HEK293 (cell line): ENCODE measurements at regions not wholly inside any gene's neighbourhood (a gene's known extent, or its start where the extent isn't known, plus 50 kb on each side); places are given as distances from the start of the nearest gene placed in this dataset.

Experiments
- CTCF ChIA-PET: fragments of 350-600 bp; formaldehyde crosslinking; extraction: SDS; loops from one replicate; lab custom pipeline; 2021; ENCODE audit warnings: antibody characterized with exemption; lab: Yijun Ruan, JAX
- POLR2A ChIA-PET: fragments of 300-600 bp; formaldehyde crosslinking; extraction: SDS; loops from one replicate; lab custom pipeline; 2020; ENCODE audit warnings: antibody characterized with exemption, inconsistent platforms; lab: Yijun Ruan, JAX
- H3K27ac ChIP-seq: fragments of 200-500 bp; sonication (Bioruptor generic); 2 replicates; pipeline ENCODE4 v1.5.1; 2014; ENCODE audit warnings: low read depth, low read length, control low read depth, inconsistent platforms; ENCODE audit errors: extremely low read depth
- H3K36me3 ChIP-seq, 2 experiments: fragments of 200-500 bp in 1 of 2; sonication (Bioruptor generic) in 1 of 2; 1 replicate in 1 of 2; 2 replicates in 1 of 2; pipeline ENCODE4 v1.5.1; 2014 to 2017; ENCODE audit warnings: inconsistent platforms in 2 of 2, low read length in 2 of 2; ENCODE audit not compliant: control insufficient read depth in 2 of 2, insufficient read depth in 1 of 2
- H3K4me1 ChIP-seq: fragments of 200-500 bp; sonication (Bioruptor generic); 2 replicates; pipeline ENCODE4 v1.5.1; 2014; ENCODE audit warnings: mild to moderate bottlenecking, low read length, inconsistent platforms; ENCODE audit not compliant: control insufficient read depth, insufficient read depth
- H3K4me3 ChIP-seq: 2 replicates; pipeline ENCODE4 v1.5.1; 2011; ENCODE audit warnings: low read depth, mild to moderate bottlenecking, control low read depth, low read length, moderate library complexity
- H3K9me3 ChIP-seq: fragments of 200-500 bp; sonication (Bioruptor generic); 2 replicates; pipeline ENCODE4 v1.5.1; 2014; ENCODE audit warnings: low read depth, low read length, inconsistent platforms; ENCODE audit not compliant: control insufficient read depth, insufficient read depth
- KLF7 ChIP-seq: fragments of 450-650 bp; formaldehyde crosslinking; IDR thresholded peaks from 2 replicates; pipeline ENCODE4 v1.5.1; 2016; ENCODE audit warnings: missing biosample characterization, missing genetic modification characterization, borderline replicate concordance
- MEIS1 ChIP-seq: sonication (generic); formaldehyde crosslinking; IDR thresholded peaks from 2 replicates; pipeline ENCODE4 v1.8.1; 2022; ENCODE audit warnings: missing genetic modification reagents, mild to moderate bottlenecking, borderline replicate concordance
- REPIN1 ChIP-seq: fragments of 450-650 bp; formaldehyde crosslinking; IDR thresholded peaks from 2 replicates; pipeline ENCODE4 v1.5.1; 2017; ENCODE audit warnings: missing biosample characterization, missing genetic modification characterization, low read depth
- SCRT2 ChIP-seq: fragments of 450-650 bp; formaldehyde crosslinking; IDR thresholded peaks from 2 replicates; pipeline ENCODE4 v1.5.1; 2016; ENCODE audit warnings: missing biosample characterization, missing genetic modification characterization
- ZBTB1 ChIP-seq: fragments of 450-650 bp; formaldehyde crosslinking; IDR thresholded peaks from 2 replicates; pipeline ENCODE4 v1.5.1; 2016; ENCODE audit warnings: missing biosample characterization, missing genetic modification characterization
- ZBTB21 ChIP-seq: fragments of 450-650 bp; formaldehyde crosslinking; IDR thresholded peaks from 2 replicates; pipeline ENCODE4 v1.5.1; 2017; ENCODE audit warnings: missing biosample characterization, missing genetic modification characterization
- ZBTB48 ChIP-seq: fragments of 450-650 bp; formaldehyde crosslinking; IDR thresholded peaks from 2 replicates; pipeline ENCODE4 v1.5.1; 2016; ENCODE audit warnings: missing biosample characterization, missing genetic modification characterization
- ZNF132 ChIP-seq: fragments of 450-650 bp; formaldehyde crosslinking; IDR thresholded peaks from 2 replicates; pipeline ENCODE4 v1.5.1; 2017; ENCODE audit warnings: missing biosample characterization, missing genetic modification characterization, borderline replicate concordance
- ZNF146 ChIP-seq: fragments of 450-650 bp; formaldehyde crosslinking; IDR thresholded peaks from 2 replicates; pipeline ENCODE4 v1.5.1; 2016; ENCODE audit warnings: missing biosample characterization, missing genetic modification characterization
- ZNF175 ChIP-seq: fragments of 450-650 bp; formaldehyde crosslinking; IDR thresholded peaks from 2 replicates; pipeline ENCODE4 v1.5.1; 2016; ENCODE audit warnings: missing biosample characterization, missing genetic modification characterization
- ZNF214 ChIP-seq: fragments of 450-650 bp; formaldehyde crosslinking; IDR thresholded peaks from 2 replicates; pipeline ENCODE4 v1.5.1; 2017; ENCODE audit warnings: missing biosample characterization, mild to moderate bottlenecking, missing genetic modification characterization, borderline replicate concordance
- ZNF221 ChIP-seq: fragments of 450-650 bp; formaldehyde crosslinking; IDR thresholded peaks from 2 replicates; pipeline ENCODE4 v1.5.1; 2017; ENCODE audit warnings: missing biosample characterization, missing genetic modification characterization, borderline replicate concordance
- ZNF335 ChIP-seq: fragments of 450-650 bp; formaldehyde crosslinking; conservative IDR thresholded peaks from 2 replicates; pipeline ENCODE4 v1.5.1; 2016; ENCODE audit warnings: missing biosample characterization, missing genetic modification characterization
- ZNF391 ChIP-seq: fragments of 450-650 bp; formaldehyde crosslinking; IDR thresholded peaks from 2 replicates; pipeline ENCODE4 v1.5.1; 2016; ENCODE audit warnings: low read depth, missing biosample characterization, missing genetic modification characterization, borderline replicate concordance
- ZNF514 ChIP-seq: fragments of 450-650 bp; formaldehyde crosslinking; IDR thresholded peaks from 2 replicates; pipeline ENCODE4 v1.5.1; 2016; ENCODE audit warnings: missing biosample characterization, missing genetic modification characterization
- ZNF558 ChIP-seq: fragments of 450-650 bp; formaldehyde crosslinking; IDR thresholded peaks from 2 replicates; pipeline ENCODE4 v1.5.1; 2016; ENCODE audit warnings: missing biosample characterization, missing genetic modification characterization
- ZSCAN16 ChIP-seq: fragments of 450-650 bp; formaldehyde crosslinking; IDR thresholded peaks from 2 replicates; pipeline ENCODE4 v1.5.1; 2016; ENCODE audit warnings: missing biosample characterization, missing genetic modification characterization
- TF ChIP-seq, protein P1 (sequence below): fragments of 450-650 bp; formaldehyde crosslinking; IDR thresholded peaks from 2 replicates; pipeline ENCODE4 v1.5.1; 2016; ENCODE audit warnings: missing biosample characterization, missing genetic modification characterization, low read depth
- TF ChIP-seq, protein P2 (sequence below): fragments of 450-650 bp; formaldehyde crosslinking; IDR thresholded peaks from 2 replicates; pipeline ENCODE4 v1.5.1; 2017; ENCODE audit warnings: missing biosample characterization, missing genetic modification characterization
- TF ChIP-seq, protein P3 (sequence below): fragments of 450-650 bp; formaldehyde crosslinking; IDR thresholded peaks from 2 replicates; pipeline ENCODE4 v1.5.1; 2016; ENCODE audit warnings: missing biosample characterization, missing genetic modification characterization
- TF ChIP-seq, protein P4 (sequence below): fragments of 450-650 bp; formaldehyde crosslinking; conservative IDR thresholded peaks from 2 replicates; pipeline ENCODE4 v1.5.1; 2016; ENCODE audit warnings: low read depth, missing biosample characterization, missing genetic modification characterization
- TF ChIP-seq, protein P5 (sequence below): fragments of 450-650 bp; formaldehyde crosslinking; IDR thresholded peaks from 2 replicates; pipeline ENCODE4 v1.5.1; 2016; ENCODE audit warnings: missing biosample characterization, missing genetic modification characterization

DNA sequence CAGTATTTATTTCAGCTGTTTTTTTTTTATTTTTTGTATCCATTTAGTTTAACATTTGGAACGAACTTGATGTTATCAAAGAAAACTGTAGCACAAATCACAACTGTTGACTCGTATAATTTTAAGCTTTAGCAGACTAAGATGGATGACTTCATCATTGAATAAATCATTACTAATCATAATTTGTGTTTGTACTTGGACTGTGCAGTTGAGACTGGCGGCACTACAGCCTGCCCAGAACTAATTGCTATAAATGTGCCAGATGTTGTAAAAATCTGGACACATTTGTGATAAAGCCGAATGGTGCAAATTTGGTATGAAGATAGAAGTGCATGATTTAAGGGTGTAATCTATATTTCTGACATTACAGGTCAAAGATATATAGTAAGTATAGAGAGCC is 897.7 kb upstream of the CDH8 start:
- CTCF ChIA-PET: no interaction called here
- H3K27ac ChIP-seq: no peak overlapping the region
- H3K4me1 ChIP-seq: no peaks in the 10 kb centered on the region
- no peaks in the 10 kb centered on the region for H3K9me3 ChIP-seq
- TF ChIP-seq ZNF146 (tag by site-specific recombination) (no peak), ZNF221 (tag by site-specific recombination) (no peak), ZSCAN16 (tag by site-specific recombination) (no peak), ZBTB21 (tag by site-specific recombination) (no peak), ZNF391 (tag by site-specific recombination) (no peak), SCRT2 (tag by site-specific recombination) (no peak), ZNF335 (no peak), ZBTB1 (tag by site-specific recombination) (no peak)
- TF ChIP-seq, protein P1, sequence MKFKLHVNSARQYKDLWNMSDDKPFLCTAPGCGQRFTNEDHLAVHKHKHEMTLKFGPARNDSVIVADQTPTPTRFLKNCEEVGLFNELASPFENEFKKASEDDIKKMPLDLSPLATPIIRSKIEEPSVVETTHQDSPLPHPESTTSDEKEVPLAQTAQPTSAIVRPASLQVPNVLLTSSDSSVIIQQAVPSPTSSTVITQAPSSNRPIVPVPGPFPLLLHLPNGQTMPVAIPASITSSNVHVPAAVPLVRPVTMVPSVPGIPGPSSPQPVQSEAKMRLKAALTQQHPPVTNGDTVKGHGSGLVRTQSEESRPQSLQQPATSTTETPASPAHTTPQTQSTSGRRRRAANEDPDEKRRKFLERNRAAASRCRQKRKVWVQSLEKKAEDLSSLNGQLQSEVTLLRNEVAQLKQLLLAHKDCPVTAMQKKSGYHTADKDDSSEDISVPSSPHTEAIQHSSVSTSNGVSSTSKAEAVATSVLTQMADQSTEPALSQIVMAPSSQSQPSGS (tag by site-specific recombination): no peak
- TF ChIP-seq, protein P2, sequence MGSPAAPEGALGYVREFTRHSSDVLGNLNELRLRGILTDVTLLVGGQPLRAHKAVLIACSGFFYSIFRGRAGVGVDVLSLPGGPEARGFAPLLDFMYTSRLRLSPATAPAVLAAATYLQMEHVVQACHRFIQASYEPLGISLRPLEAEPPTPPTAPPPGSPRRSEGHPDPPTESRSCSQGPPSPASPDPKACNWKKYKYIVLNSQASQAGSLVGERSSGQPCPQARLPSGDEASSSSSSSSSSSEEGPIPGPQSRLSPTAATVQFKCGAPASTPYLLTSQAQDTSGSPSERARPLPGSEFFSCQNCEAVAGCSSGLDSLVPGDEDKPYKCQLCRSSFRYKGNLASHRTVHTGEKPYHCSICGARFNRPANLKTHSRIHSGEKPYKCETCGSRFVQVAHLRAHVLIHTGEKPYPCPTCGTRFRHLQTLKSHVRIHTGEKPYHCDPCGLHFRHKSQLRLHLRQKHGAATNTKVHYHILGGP (tag by site-specific recombination): no peak
- TF ChIP-seq, protein P3, sequence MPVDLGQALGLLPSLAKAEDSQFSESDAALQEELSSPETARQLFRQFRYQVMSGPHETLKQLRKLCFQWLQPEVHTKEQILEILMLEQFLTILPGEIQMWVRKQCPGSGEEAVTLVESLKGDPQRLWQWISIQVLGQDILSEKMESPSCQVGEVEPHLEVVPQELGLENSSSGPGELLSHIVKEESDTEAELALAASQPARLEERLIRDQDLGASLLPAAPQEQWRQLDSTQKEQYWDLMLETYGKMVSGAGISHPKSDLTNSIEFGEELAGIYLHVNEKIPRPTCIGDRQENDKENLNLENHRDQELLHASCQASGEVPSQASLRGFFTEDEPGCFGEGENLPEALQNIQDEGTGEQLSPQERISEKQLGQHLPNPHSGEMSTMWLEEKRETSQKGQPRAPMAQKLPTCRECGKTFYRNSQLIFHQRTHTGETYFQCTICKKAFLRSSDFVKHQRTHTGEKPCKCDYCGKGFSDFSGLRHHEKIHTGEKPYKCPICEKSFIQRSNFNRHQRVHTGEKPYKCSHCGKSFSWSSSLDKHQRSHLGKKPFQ (tag by site-specific recombination): no peak
- TF ChIP-seq, protein P4, sequence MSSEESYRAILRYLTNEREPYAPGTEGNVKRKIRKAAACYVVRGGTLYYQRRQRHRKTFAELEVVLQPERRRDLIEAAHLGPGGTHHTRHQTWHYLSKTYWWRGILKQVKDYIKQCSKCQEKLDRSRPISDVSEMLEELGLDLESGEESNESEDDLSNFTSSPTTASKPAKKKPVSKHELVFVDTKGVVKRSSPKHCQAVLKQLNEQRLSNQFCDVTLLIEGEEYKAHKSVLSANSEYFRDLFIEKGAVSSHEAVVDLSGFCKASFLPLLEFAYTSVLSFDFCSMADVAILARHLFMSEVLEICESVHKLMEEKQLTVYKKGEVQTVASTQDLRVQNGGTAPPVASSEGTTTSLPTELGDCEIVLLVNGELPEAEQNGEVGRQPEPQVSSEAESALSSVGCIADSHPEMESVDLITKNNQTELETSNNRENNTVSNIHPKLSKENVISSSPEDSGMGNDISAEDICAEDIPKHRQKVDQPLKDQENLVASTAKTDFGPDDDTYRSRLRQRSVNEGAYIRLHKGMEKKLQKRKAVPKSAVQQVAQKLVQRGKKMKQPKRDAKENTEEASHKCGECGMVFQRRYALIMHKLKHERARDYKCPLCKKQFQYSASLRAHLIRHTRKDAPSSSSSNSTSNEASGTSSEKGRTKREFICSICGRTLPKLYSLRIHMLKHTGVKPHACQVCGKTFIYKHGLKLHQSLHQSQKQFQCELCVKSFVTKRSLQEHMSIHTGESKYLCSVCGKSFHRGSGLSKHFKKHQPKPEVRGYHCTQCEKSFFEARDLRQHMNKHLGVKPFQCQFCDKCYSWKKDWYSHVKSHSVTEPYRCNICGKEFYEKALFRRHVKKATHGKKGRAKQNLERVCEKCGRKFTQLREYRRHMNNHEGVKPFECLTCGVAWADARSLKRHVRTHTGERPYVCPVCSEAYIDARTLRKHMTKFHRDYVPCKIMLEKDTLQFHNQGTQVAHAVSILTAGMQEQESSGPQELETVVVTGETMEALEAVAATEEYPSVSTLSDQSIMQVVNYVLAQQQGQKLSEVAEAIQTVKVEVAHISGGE: no peak
- H3K4me3 ChIP-seq: no peak overlapping the region
- no peaks in the 10 kb centered on the region for H3K36me3 ChIP-seq
- POLR2A ChIA-PET: no interaction called here

DNA sequence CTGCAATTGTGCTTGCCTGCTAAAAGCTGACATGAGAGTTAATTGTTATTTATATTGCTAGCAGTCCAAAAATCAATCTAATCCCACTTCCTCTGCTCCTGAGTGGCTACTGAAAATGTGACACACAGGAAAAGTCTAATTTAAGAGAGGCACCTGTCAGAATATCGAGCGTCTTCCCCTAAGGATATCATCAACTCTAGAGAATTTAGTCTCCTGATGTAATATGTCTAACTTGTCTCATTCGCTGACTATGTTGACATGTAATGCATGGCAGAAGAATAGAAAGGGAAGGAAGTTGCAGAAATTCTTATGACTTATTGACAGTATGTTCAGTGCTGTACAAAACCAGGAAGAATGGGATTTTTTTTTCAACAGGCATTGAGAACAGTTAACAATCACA is 893.4 kb upstream of the CDH8 start:
- no peak overlapping the region for H3K27ac ChIP-seq
- no peaks in the 10 kb centered on the region for H3K4me1 ChIP-seq
- CTCF ChIA-PET: no interaction called here
- no peaks in the 10 kb centered on the region for H3K9me3 ChIP-seq
- no peak overlapping the region for H3K4me3 ChIP-seq
- POLR2A ChIA-PET: no interaction called here
- no peaks in the 10 kb centered on the region for H3K36me3 ChIP-seq
- no peak for TF ChIP-seq ZNF132 (tag by site-specific recombination)
- no peak for TF ChIP-seq ZBTB48 (tag by site-specific recombination)
- TF ChIP-seq ZNF175 (tag by site-specific recombination): no peak
- no peak for TF ChIP-seq KLF7 (tag by site-specific recombination)
- no peak for TF ChIP-seq ZNF214 (tag by site-specific recombination)
- TF ChIP-seq, protein P5, sequence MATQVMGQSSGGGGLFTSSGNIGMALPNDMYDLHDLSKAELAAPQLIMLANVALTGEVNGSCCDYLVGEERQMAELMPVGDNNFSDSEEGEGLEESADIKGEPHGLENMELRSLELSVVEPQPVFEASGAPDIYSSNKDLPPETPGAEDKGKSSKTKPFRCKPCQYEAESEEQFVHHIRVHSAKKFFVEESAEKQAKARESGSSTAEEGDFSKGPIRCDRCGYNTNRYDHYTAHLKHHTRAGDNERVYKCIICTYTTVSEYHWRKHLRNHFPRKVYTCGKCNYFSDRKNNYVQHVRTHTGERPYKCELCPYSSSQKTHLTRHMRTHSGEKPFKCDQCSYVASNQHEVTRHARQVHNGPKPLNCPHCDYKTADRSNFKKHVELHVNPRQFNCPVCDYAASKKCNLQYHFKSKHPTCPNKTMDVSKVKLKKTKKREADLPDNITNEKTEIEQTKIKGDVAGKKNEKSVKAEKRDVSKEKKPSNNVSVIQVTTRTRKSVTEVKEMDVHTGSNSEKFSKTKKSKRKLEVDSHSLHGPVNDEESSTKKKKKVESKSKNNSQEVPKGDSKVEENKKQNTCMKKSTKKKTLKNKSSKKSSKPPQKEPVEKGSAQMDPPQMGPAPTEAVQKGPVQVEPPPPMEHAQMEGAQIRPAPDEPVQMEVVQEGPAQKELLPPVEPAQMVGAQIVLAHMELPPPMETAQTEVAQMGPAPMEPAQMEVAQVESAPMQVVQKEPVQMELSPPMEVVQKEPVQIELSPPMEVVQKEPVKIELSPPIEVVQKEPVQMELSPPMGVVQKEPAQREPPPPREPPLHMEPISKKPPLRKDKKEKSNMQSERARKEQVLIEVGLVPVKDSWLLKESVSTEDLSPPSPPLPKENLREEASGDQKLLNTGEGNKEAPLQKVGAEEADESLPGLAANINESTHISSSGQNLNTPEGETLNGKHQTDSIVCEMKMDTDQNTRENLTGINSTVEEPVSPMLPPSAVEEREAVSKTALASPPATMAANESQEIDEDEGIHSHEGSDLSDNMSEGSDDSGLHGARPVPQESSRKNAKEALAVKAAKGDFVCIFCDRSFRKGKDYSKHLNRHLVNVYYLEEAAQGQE (tag by site-specific recombination): no peak
- no peak for TF ChIP-seq ZNF558 (tag by site-specific recombination)
- no peak for TF ChIP-seq REPIN1 (tag by site-specific recombination)
- no peak for TF ChIP-seq MEIS1 (CRISPR knock-in tag)
- no peak for TF ChIP-seq ZNF514 (tag by site-specific recombination)
- TF ChIP-seq, protein P1 (tag by site-specific recombination): no peak
